ENCODE measurements at regions not wholly inside any gene's neighbourhood (a gene's known extent, or its start where the extent isn't known, plus 50 kb on each side); places are given as distances from the start of the nearest gene placed in this dataset.

DNA sequence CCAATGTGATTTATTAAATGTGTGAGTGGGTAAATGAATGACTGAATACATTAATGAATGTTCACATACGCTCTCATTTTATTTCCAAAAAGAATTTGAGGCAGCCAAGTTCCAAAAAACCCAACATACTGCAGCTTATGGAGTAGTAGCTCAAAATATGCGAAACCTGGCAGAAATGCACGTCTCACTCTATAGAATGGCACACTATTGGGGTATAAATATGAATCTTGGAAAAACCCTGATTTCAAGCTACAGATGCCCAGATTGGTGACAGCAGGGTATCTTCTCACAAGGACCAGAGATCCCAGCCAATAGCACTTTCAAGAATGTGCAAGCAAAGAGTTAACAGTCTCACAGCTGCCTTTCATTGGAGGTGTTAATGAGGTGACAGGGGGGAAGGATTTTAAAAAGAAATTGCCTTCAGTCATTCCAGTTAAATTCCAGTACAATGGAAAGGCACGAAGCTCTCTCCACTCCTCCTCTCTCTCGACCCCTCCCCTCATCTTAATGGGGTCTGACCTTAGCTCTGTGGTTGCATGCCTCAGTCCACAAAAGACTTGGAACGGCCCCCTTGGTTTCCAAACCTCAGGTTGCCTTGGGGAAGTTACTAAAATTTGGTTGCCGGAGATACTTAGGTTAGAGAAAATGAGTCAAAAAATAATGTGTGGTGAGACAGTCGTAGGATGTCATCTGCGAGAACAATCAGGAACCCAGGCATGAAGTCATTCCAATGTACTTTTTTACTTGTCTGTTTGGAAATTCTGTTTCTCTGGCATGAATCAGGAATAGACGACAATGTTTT, 307.4 kb downstream of the NFIB start:
- ChIA-PET POLR2A (interaction anchor here (0.9 kb wide), 1 partner anchor 13 kb away, joined by 3 read pairs; no protein-coding TSS in a partner anchor), CTCF (ENCODE audit: unreplicated experiment) (no interaction called here)
- no peaks in the 10 kb centered on the region for H3K79me2 ChIP-seq (ENCODE audit: insufficient read depth, low read depth, low read length)
- DNase-seq (ENCODE audit: low spot score) = no peak
- no peak overlapping the region for H3K4me2 ChIP-seq (ENCODE audit: low read length)
- no peak overlapping the region for H3K27ac ChIP-seq (ENCODE audit: low read depth, low read length, poor library complexity, severe bottlenecking)
- BruUV-seq (replicated peaks) = no TSS peak
- no peak overlapping the region for H3K4me3 ChIP-seq (ENCODE audit: low read depth, low read length, poor library complexity, severe bottlenecking)
- no peaks in the 10 kb centered on the region for H3K4me1 ChIP-seq (ENCODE audit: insufficient read depth, low read length, poor library complexity, severe bottlenecking)
- TF ChIP-seq, protein P1, sequence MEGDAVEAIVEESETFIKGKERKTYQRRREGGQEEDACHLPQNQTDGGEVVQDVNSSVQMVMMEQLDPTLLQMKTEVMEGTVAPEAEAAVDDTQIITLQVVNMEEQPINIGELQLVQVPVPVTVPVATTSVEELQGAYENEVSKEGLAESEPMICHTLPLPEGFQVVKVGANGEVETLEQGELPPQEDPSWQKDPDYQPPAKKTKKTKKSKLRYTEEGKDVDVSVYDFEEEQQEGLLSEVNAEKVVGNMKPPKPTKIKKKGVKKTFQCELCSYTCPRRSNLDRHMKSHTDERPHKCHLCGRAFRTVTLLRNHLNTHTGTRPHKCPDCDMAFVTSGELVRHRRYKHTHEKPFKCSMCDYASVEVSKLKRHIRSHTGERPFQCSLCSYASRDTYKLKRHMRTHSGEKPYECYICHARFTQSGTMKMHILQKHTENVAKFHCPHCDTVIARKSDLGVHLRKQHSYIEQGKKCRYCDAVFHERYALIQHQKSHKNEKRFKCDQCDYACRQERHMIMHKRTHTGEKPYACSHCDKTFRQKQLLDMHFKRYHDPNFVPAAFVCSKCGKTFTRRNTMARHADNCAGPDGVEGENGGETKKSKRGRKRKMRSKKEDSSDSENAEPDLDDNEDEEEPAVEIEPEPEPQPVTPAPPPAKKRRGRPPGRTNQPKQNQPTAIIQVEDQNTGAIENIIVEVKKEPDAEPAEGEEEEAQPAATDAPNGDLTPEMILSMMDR (conservative IDR thresholded peaks at IDR 0.05; ENCODE audit: low read length) = no peak
- no peak for TF ChIP-seq EZH2phosphoT487 (IDR thresholded peaks at IDR 0.05; ENCODE audit: borderline replicate concordance, low read depth, low read length)
- no peaks in the 10 kb centered on the region for H3K9me3 ChIP-seq (ENCODE audit: low read length)
- H3K36me3 ChIP-seq (ENCODE audit: insufficient read depth, low read length) = no peaks in the 10 kb centered on the region
- H2AFZ ChIP-seq (ENCODE audit: low read length) = no peak overlapping the region
- no peaks in the 10 kb centered on the region for H3K9me2 ChIP-seq (ENCODE audit: insufficient read depth, low read length)
- H4K20me1 ChIP-seq (ENCODE audit: insufficient read depth, low read length) = no peaks in the 10 kb centered on the region
- intact Hi-C loops (cut with micrococcal nuclease; ENCODE audit: unreplicated experiment) = no loop called here

DNA sequence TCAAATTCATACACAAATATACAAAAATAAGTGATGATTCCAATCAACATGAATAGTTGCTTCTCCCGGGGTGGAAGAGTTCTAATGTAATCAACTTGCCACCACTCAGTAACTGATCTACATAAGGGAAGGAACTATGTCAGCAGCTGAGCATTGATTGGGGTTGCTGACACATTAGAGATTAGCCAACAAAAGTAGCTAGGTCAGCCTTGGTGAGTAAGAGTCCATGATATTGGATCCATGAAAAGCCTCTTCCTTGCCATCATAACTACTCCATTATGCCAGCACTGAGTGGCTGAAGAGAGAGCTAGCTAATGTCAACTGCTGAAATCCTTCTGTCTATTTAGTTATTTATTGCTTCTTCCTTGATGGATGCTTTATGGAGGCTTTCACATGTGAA, 309.8 kb downstream of the NFIB start:
- no peak for DNase-seq (ENCODE audit: low spot score)
- Histone ChIP-seq H3K27ac (ENCODE audit: low read depth, low read length, poor library complexity, severe bottlenecking) (no peak overlapping the region), H3K36me3 (ENCODE audit: insufficient read depth, low read length) (no peaks in the 10 kb centered on the region), H4K20me1 (ENCODE audit: insufficient read depth, low read length) (no peaks in the 10 kb centered on the region), H3K4me1 (ENCODE audit: insufficient read depth, low read length, poor library complexity, severe bottlenecking) (no peaks in the 10 kb centered on the region), H2AFZ (ENCODE audit: low read length) (no peak overlapping the region), H3K4me2 (ENCODE audit: low read length) (no peak overlapping the region), H3K9me3 (ENCODE audit: low read length) (no peaks in the 10 kb centered on the region), H3K79me2 (ENCODE audit: insufficient read depth, low read depth, low read length) (no peaks in the 10 kb centered on the region), H3K4me3 (ENCODE audit: low read depth, low read length, poor library complexity, severe bottlenecking) (no peak overlapping the region), H3K9me2 (ENCODE audit: insufficient read depth, low read length) (no peaks in the 10 kb centered on the region)
- POLR2A ChIA-PET = no interaction called here
- no TSS peak for BruUV-seq (replicated peaks)
- TF ChIP-seq EZH2phosphoT487 (IDR thresholded peaks at IDR 0.05; ENCODE audit: borderline replicate concordance, low read depth, low read length) = no peak
- TF ChIP-seq, protein P1 (conservative IDR thresholded peaks at IDR 0.05; ENCODE audit: low read length) = no peak
- intact Hi-C loops (cut with micrococcal nuclease; ENCODE audit: unreplicated experiment) = no loop called here
- CTCF ChIA-PET (ENCODE audit: unreplicated experiment) = no interaction called here

DNA sequence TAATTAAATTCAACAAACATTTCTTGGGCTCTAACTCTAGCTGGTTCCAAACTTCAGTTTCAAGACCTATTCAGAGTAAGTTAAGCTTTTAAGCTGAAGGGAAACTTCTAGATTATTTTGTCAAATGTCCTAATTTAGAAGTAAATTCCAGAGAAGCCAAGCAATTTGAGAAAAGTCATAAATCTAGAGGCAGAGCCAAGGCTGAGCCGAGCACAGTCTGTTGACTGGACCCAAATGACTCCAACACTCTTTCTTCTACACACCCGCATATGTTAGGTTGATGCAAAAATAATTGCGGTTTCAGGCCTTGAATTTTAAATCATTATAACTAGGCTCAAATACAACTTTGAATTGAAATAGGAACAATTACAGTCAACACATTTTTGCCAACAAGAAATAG, 319.7 kb downstream of the NFIB start:
- intact Hi-C loops (cut with micrococcal nuclease; ENCODE audit: unreplicated experiment) = no loop called here
- CTCF ChIA-PET (ENCODE audit: unreplicated experiment) = no interaction called here

More for the DNA sequence above, 319.7 kb downstream of the NFIB start:
- Histone ChIP-seq H3K79me2 (ENCODE audit: insufficient read depth, low read depth, low read length) (no peaks in the 10 kb centered on the region), H3K9me2 (ENCODE audit: insufficient read depth, low read length) (no peaks in the 10 kb centered on the region), H2AFZ (ENCODE audit: low read length) (no peak overlapping the region), H3K4me2 (ENCODE audit: low read length) (no peak overlapping the region), H3K27ac (ENCODE audit: low read depth, low read length, poor library complexity, severe bottlenecking) (no peak overlapping the region), H3K4me1 (ENCODE audit: insufficient read depth, low read length, poor library complexity, severe bottlenecking) (no peaks in the 10 kb centered on the region), H3K9me3 (ENCODE audit: low read length) (no peaks in the 10 kb centered on the region), H3K36me3 (ENCODE audit: insufficient read depth, low read length) (no peaks in the 10 kb centered on the region), H4K20me1 (ENCODE audit: insufficient read depth, low read length) (no peaks in the 10 kb centered on the region), H3K4me3 (ENCODE audit: low read depth, low read length, poor library complexity, severe bottlenecking) (no peak overlapping the region)
- no peak for DNase-seq (ENCODE audit: low spot score)
- TF ChIP-seq, protein P1 (conservative IDR thresholded peaks at IDR 0.05; ENCODE audit: low read length) = no peak
- no peak for TF ChIP-seq EZH2phosphoT487 (IDR thresholded peaks at IDR 0.05; ENCODE audit: borderline replicate concordance, low read depth, low read length)
- no TSS peak for BruUV-seq (replicated peaks)
- POLR2A ChIA-PET = interaction anchor here (1.2 kb wide), 1 partner anchor 14 kb away, joined by 4 read pairs; no protein-coding TSS in a partner anchor

Data from OCI-LY7 (cell line).